ENCODE measurements at regions not wholly inside any gene's neighbourhood (a gene's known extent, or its start where the extent isn't known, plus 50 kb on each side); places are given as distances from the start of the nearest gene placed in this dataset.

- no peak for DNase-seq (ENCODE audit: extremely low read depth, insufficient read length)
- TF ChIP-seq CTCF (IDR thresholded peaks at IDR 0.05; ENCODE audit: insufficient read depth, low read length, poor library complexity, severe bottlenecking), result no peak
- no peaks in the 10 kb centered on the region for H3K27me3 ChIP-seq (replicated peaks; ENCODE audit: control insufficient read depth, insufficient read depth, low read length)
- H3K36me3 ChIP-seq (ENCODE audit: control insufficient read depth, insufficient read depth, low read length), result no peaks in the 10 kb centered on the region
- H3K4me3 ChIP-seq (replicated peaks; ENCODE audit: low read depth, low read length), result no peak overlapping the region
Measured at GRCh38 chrX:8297766-8298165, 126.7 kb upstream of the VCX2 start.

GRCh38 chrX:8304668-8305067 is 133.6 kb upstream of the VCX2 start:
- no peak overlapping the region for H3K4me3 ChIP-seq (replicated peaks; ENCODE audit: low read depth, low read length)
- DNase-seq (ENCODE audit: extremely low read depth, insufficient read length), result no peak
- H3K27me3 ChIP-seq (replicated peaks; ENCODE audit: control insufficient read depth, insufficient read depth, low read length), result no peaks in the 10 kb centered on the region
- TF ChIP-seq CTCF (IDR thresholded peaks at IDR 0.05; ENCODE audit: insufficient read depth, low read length, poor library complexity, severe bottlenecking), result no peak
- no peaks in the 10 kb centered on the region for H3K36me3 ChIP-seq (ENCODE audit: control insufficient read depth, insufficient read depth, low read length)

GRCh38 chrX:8305350-8305749 is 134.3 kb upstream of the VCX2 start:
- no peak overlapping the region for H3K4me3 ChIP-seq (replicated peaks; ENCODE audit: low read depth, low read length)
- no peaks in the 10 kb centered on the region for H3K27me3 ChIP-seq (replicated peaks; ENCODE audit: control insufficient read depth, insufficient read depth, low read length)
- H3K36me3 ChIP-seq (ENCODE audit: control insufficient read depth, insufficient read depth, low read length), result no peaks in the 10 kb centered on the region
- TF ChIP-seq CTCF (IDR thresholded peaks at IDR 0.05; ENCODE audit: insufficient read depth, low read length, poor library complexity, severe bottlenecking), result no peak
- DNase-seq (ENCODE audit: extremely low read depth, insufficient read length), result no peak

- no peaks in the 10 kb centered on the region for H3K27me3 ChIP-seq (replicated peaks; ENCODE audit: control insufficient read depth, insufficient read depth, low read length)
- DNase-seq (ENCODE audit: extremely low read depth, insufficient read length), result no peak
Measured at GRCh38 chrX:8306291-8306925, 135.3 kb upstream of the VCX2 start.

GRCh38 chrX:8310409-8310808 is 139.3 kb upstream of the VCX2 start:
- no peak overlapping the region for H3K4me3 ChIP-seq (replicated peaks; ENCODE audit: low read depth, low read length)
- no peak for TF ChIP-seq CTCF (IDR thresholded peaks at IDR 0.05; ENCODE audit: insufficient read depth, low read length, poor library complexity, severe bottlenecking)
- DNase-seq (ENCODE audit: extremely low read depth, insufficient read length), result no peak

More at GRCh38 chrX:8306291-8306925, 135.3 kb upstream of the VCX2 start:
- TF ChIP-seq CTCF (IDR thresholded peaks at IDR 0.05; ENCODE audit: insufficient read depth, low read length, poor library complexity, severe bottlenecking), result no peak
- Histone ChIP-seq H3K36me3 (ENCODE audit: control insufficient read depth, insufficient read depth, low read length) (no peaks in the 10 kb centered on the region), H3K4me3 (replicated peaks; ENCODE audit: low read depth, low read length) (no peak overlapping the region)

GRCh38 chrX:8313844-8314243 is 142.8 kb upstream of the VCX2 start:
- no peak for DNase-seq (ENCODE audit: extremely low read depth, insufficient read length)
- Histone ChIP-seq H3K27me3 (replicated peaks; ENCODE audit: control insufficient read depth, insufficient read depth, low read length) (no peaks in the 10 kb centered on the region), H3K36me3 (ENCODE audit: control insufficient read depth, insufficient read depth, low read length) (no peaks in the 10 kb centered on the region), H3K4me3 (replicated peaks; ENCODE audit: low read depth, low read length) (no peak overlapping the region)
- TF ChIP-seq CTCF (IDR thresholded peaks at IDR 0.05; ENCODE audit: insufficient read depth, low read length, poor library complexity, severe bottlenecking), result no peak

More at GRCh38 chrX:8310409-8310808, 139.3 kb upstream of the VCX2 start:
- no peaks in the 10 kb centered on the region for H3K36me3 ChIP-seq (ENCODE audit: control insufficient read depth, insufficient read depth, low read length)
- H3K27me3 ChIP-seq (replicated peaks; ENCODE audit: control insufficient read depth, insufficient read depth, low read length), result no peaks in the 10 kb centered on the region

All from GM06990 (cell line).